H9 (cell line): ENCODE measurements at regions not wholly inside any gene's neighbourhood (a gene's known extent, or its start where the extent isn't known, plus 50 kb on each side); places are given as distances from the start of the nearest gene placed in this dataset.
A peak's percentile ranks its signal among the peaks of the same experiment; 100 is the strongest.

Experiments
- DNase-seq: peaks from one replicate; pipeline ENCODE4 v3.0.0-alpha.2; 2017
- H2AFZ ChIP-seq: one replicate; pipeline ENCODE4 v1.6.1; 2013; ENCODE audit warnings: mild to moderate bottlenecking, low read length, control low read depth, moderate library complexity
- H2AK5ac ChIP-seq: 2 replicates; pipeline ENCODE4 v1.6.1; 2013; ENCODE audit warnings: low read length, control low read depth, mixed read lengths; ENCODE audit not compliant: insufficient read length
- H2BK120ac ChIP-seq: one replicate; pipeline ENCODE4 v1.6.1; 2013; ENCODE audit warnings: low read depth, mild to moderate bottlenecking, low read length, control low read depth, inconsistent platforms; ENCODE audit not compliant: poor library complexity, severe bottlenecking
- H2BK12ac ChIP-seq: 2 replicates; pipeline ENCODE4 v1.6.1; 2013; ENCODE audit warnings: low read length, control low read depth, mixed read lengths, low read depth; ENCODE audit not compliant: insufficient read length
- H2BK15ac ChIP-seq: 2 replicates; pipeline ENCODE4 v1.6.1; 2013; ENCODE audit warnings: low read depth, low read length, control low read depth
- H2BK20ac ChIP-seq: one replicate; pipeline ENCODE4 v1.6.1; 2013; ENCODE audit warnings: low read depth, mild to moderate bottlenecking, low read length, control low read depth, inconsistent platforms; ENCODE audit not compliant: poor library complexity, severe bottlenecking
- H2BK5ac ChIP-seq: 2 replicates; pipeline ENCODE4 v1.6.1; 2013; ENCODE audit warnings: low read length, control low read depth, mixed read lengths; ENCODE audit not compliant: insufficient read length
- H3K14ac ChIP-seq: 2 replicates; pipeline ENCODE4 v1.6.1; 2013; ENCODE audit warnings: low read length, control low read depth; ENCODE audit not compliant: insufficient read depth
- H3K18ac ChIP-seq: 2 replicates; pipeline ENCODE4 v1.6.1; 2013; ENCODE audit warnings: low read depth, mild to moderate bottlenecking, mixed read lengths, low read length, control low read depth; ENCODE audit not compliant: insufficient read length
- H3K23ac ChIP-seq: 2 replicates; pipeline ENCODE4 v1.6.1; 2013; ENCODE audit warnings: low read length, control low read depth, mixed read lengths, low read depth; ENCODE audit not compliant: insufficient read length
- H3K23me2 ChIP-seq: 2 replicates; pipeline ENCODE4 v1.6.1; 2013; ENCODE audit warnings: low read depth, mild to moderate bottlenecking, mixed read lengths, low read length, control low read depth; ENCODE audit not compliant: insufficient read length, poor library complexity, severe bottlenecking
- H3K27ac ChIP-seq: 2 replicates; pipeline ENCODE4 v1.5.1; 2013; ENCODE audit warnings: low read length, control low read depth, mixed read lengths, low read depth; ENCODE audit not compliant: insufficient read length
- H3K27me3 ChIP-seq: 2 replicates; pipeline ENCODE4 v1.6.1; 2013; ENCODE audit warnings: low read length, control low read depth, inconsistent platforms; ENCODE audit not compliant: insufficient read depth
- H3K4ac ChIP-seq: 2 replicates; pipeline ENCODE4 v1.6.1; 2013; ENCODE audit warnings: low read depth, mild to moderate bottlenecking, control low read depth, inconsistent platforms, low read length, moderate library complexity
- H3K4me1 ChIP-seq: 2 replicates; pipeline ENCODE4 v1.6.1; 2013; ENCODE audit warnings: low read length, control low read depth, inconsistent platforms; ENCODE audit not compliant: insufficient read depth
- H3K4me2 ChIP-seq: 2 replicates; pipeline ENCODE4 v1.6.1; 2013; ENCODE audit warnings: low read length, control low read depth, mixed read lengths; ENCODE audit not compliant: insufficient read length, insufficient read depth
- H3K56ac ChIP-seq: 2 replicates; pipeline ENCODE4 v1.6.1; 2013; ENCODE audit warnings: low read depth, mild to moderate bottlenecking, mixed read lengths, low read length, control low read depth; ENCODE audit not compliant: insufficient read length
- H3K79me1 ChIP-seq: 2 replicates; pipeline ENCODE4 v1.6.1; 2013; ENCODE audit warnings: low read depth, mild to moderate bottlenecking, moderate library complexity, low read length, control low read depth, inconsistent platforms; ENCODE audit not compliant: insufficient read depth, poor library complexity, severe bottlenecking
- H3K79me2 ChIP-seq: 2 replicates; pipeline ENCODE4 v1.6.1; 2013; ENCODE audit warnings: low read length, control low read depth, inconsistent platforms; ENCODE audit not compliant: insufficient read depth
- H3K9ac ChIP-seq: 2 replicates; pipeline ENCODE4 v1.6.1; 2013; ENCODE audit warnings: low read length, control low read depth, mixed read lengths; ENCODE audit not compliant: insufficient read length; ENCODE audit errors: extremely low read depth
- H3K9me3 ChIP-seq: one replicate; pipeline ENCODE4 v1.6.1; 2013; ENCODE audit warnings: low read depth, low read length, inconsistent platforms; ENCODE audit not compliant: control insufficient read depth
- H3T11ph ChIP-seq: one replicate; pipeline ENCODE4 v1.6.1; 2013; ENCODE audit warnings: mild to moderate bottlenecking, low read length, control low read depth, inconsistent platforms
- H4K20me1 ChIP-seq: one replicate; pipeline ENCODE4 v1.6.1; 2013; ENCODE audit not compliant: control insufficient read depth, insufficient read length, insufficient read depth
- H4K5ac ChIP-seq: 2 replicates; pipeline ENCODE4 v1.6.1; 2013; ENCODE audit warnings: low read depth, mild to moderate bottlenecking, mixed read lengths, low read length, control low read depth; ENCODE audit not compliant: insufficient read length
- H4K8ac ChIP-seq: replicated peaks from 2 replicates; pipeline ENCODE4 v1.6.1; 2013; ENCODE audit warnings: low read length, control low read depth, mixed read lengths, low read depth; ENCODE audit not compliant: insufficient read length
- H4K91ac ChIP-seq: 2 replicates; pipeline ENCODE4 v1.6.1; 2013; ENCODE audit warnings: low read depth, mild to moderate bottlenecking, moderate library complexity, mixed read lengths, low read length, control low read depth; ENCODE audit not compliant: insufficient read length
- H3K27ac Mint-ChIP-seq, 3 experiments: 2 replicates in 2 of 3; 3 replicates in 1 of 3; pipeline ENCODE4 v1.8.0; 2020 to 2021; ENCODE audit warnings: mixed read lengths in 3 of 3, mild to moderate bottlenecking in 1 of 3, moderate library complexity in 1 of 3
- H3K27me3 Mint-ChIP-seq: 2 replicates; pipeline ENCODE4 v1.8.0; 2021; ENCODE audit warnings: low read depth, mild to moderate bottlenecking, moderate library complexity, mixed read lengths
- H3K36me3 Mint-ChIP-seq, 3 experiments: 2 replicates in 2 of 3; 3 replicates in 1 of 3; pipeline ENCODE4 v1.8.0; 2020 to 2021; ENCODE audit warnings: low read depth in 3 of 3, mixed read lengths in 3 of 3; ENCODE audit not compliant: insufficient read depth in 1 of 3
- H3K4me1 Mint-ChIP-seq, 2 experiments: 2 replicates each; pipeline ENCODE4 v1.8.0; 2020; ENCODE audit warnings: mixed read lengths in 2 of 2
- H3K4me3 Mint-ChIP-seq, 2 experiments: 2 replicates in 1 of 2; 3 replicates in 1 of 2; pipeline ENCODE4 v1.8.0; 2020 to 2021; ENCODE audit warnings: mild to moderate bottlenecking in 2 of 2, mixed read lengths in 2 of 2, moderate library complexity in 1 of 2
- H3K9me3 Mint-ChIP-seq, 2 experiments: 2 replicates in 1 of 2; 3 replicates in 1 of 2; pipeline ENCODE4 v1.8.0; 2020; ENCODE audit warnings: mild to moderate bottlenecking in 2 of 2, mixed read lengths in 2 of 2, moderate library complexity in 1 of 2
- WGBS: extraction: QIAGEN DNeasy Blood & Tissue Kit; methylation state at CpG from one replicate; pipeline ENCODE4 v1.1.7; 2013; ENCODE audit warnings: missing lambda C conversion rate, low lambda C conversion rate, mixed read lengths; ENCODE audit not compliant: insufficient read length; ENCODE audit errors: extremely low coverage; 5-methylcytosine and 5-hydroxymethylcytosine counted together
- TF ChIP-seq, protein P1 (sequence below): fragments of 200-600 bp; sonication (generic); conservative IDR thresholded peaks from 3 replicates; pipeline ENCODE4 v1.8.0; 2021; ENCODE audit warnings: antibody characterized with exemption, mild to moderate bottlenecking

DNA sequence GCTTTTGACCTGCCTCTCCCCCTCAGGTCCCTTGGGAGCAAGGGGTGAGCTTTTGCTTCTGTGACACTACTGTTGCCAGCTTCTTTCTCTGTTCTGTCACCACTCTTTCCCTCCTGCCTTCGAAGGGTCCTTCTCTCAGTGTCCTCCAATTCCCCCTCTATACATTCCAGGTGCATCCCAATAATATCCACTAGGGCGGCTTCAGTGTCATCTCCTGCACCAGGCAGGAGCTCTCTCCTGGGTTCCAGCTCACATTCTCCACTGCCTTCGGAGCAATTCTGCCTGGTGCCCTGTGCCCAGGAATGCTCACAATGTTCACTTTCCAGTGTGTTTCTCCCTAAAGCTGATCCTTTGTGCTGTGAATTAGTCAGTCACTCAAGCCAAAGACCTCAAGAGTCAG, 83.9 kb upstream of the CXCL14 start:
- no peaks in the 10 kb centered on the region for H4K20me1 ChIP-seq
- no peak overlapping the region for H3K14ac ChIP-seq
- no peak for DNase-seq
- no peak overlapping the region for H4K5ac ChIP-seq
- no peak overlapping the region for H3K4ac ChIP-seq
- H3K27me3 ChIP-seq = no peaks in the 10 kb centered on the region
- no peak overlapping the region for H4K91ac ChIP-seq
- no peak overlapping the region for H2BK120ac ChIP-seq
- H3K9me3 Mint-ChIP-seq = peaks cover 13% of the 10 kb centered on the region in 2 experiments
- TF ChIP-seq, protein P1, sequence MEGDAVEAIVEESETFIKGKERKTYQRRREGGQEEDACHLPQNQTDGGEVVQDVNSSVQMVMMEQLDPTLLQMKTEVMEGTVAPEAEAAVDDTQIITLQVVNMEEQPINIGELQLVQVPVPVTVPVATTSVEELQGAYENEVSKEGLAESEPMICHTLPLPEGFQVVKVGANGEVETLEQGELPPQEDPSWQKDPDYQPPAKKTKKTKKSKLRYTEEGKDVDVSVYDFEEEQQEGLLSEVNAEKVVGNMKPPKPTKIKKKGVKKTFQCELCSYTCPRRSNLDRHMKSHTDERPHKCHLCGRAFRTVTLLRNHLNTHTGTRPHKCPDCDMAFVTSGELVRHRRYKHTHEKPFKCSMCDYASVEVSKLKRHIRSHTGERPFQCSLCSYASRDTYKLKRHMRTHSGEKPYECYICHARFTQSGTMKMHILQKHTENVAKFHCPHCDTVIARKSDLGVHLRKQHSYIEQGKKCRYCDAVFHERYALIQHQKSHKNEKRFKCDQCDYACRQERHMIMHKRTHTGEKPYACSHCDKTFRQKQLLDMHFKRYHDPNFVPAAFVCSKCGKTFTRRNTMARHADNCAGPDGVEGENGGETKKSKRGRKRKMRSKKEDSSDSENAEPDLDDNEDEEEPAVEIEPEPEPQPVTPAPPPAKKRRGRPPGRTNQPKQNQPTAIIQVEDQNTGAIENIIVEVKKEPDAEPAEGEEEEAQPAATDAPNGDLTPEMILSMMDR = peak; percentile 31; the same call in 1 of the 3 replicates
- peaks cover 8% of the 10 kb centered on the region for H3K27me3 Mint-ChIP-seq
- no peaks in the 10 kb centered on the region for H3K4me1 ChIP-seq
- H3K56ac ChIP-seq = no peak overlapping the region
- H3K27ac Mint-ChIP-seq = no peak overlapping the region
- no peak overlapping the region for H2BK15ac ChIP-seq
- no peak overlapping the region for H2BK5ac ChIP-seq
- H3K18ac ChIP-seq = no peak overlapping the region
- no peak overlapping the region for H2BK20ac ChIP-seq
- H3K23ac ChIP-seq = no peak overlapping the region
- H3T11ph ChIP-seq = no peak overlapping the region
- no peak overlapping the region for H3K4me2 ChIP-seq
- no peak overlapping the region for H4K8ac ChIP-seq
- no peak overlapping the region for H3K27ac ChIP-seq
- H2AFZ ChIP-seq = no peak overlapping the region
- H3K4me1 Mint-ChIP-seq = peaks cover 12 to 18% of the 10 kb centered on the region in 2 experiments
- no CpG with 5 or more reads among the region's 3 CpGs for WGBS
- no peaks in the 10 kb centered on the region for H3K79me1 ChIP-seq
- no peak overlapping the region for H2AK5ac ChIP-seq
- no peak overlapping the region for H3K4me3 Mint-ChIP-seq
- no peaks in the 10 kb centered on the region for H3K9me3 ChIP-seq
- peaks cover 11 to 14% (median 11%) of the 10 kb centered on the region in 3 experiments; a peak in 6 of 7 replicates for H3K36me3 Mint-ChIP-seq
- H3K23me2 ChIP-seq = no peaks in the 10 kb centered on the region
- no peak overlapping the region for H3K9ac ChIP-seq
- no peaks in the 10 kb centered on the region for H3K79me2 ChIP-seq
- H2BK12ac ChIP-seq = no peak overlapping the region
